ENCODE measurements at regions not wholly inside any gene's neighbourhood (a gene's known extent, or its start where the extent isn't known, plus 50 kb on each side); places are given as distances from the start of the nearest gene placed in this dataset.
"Not testable (repeated sequence)": the region's sequence is repeated elsewhere in the genome, so short reads cannot be mapped to it uniquely, and the experiment has no call there.

DNA sequence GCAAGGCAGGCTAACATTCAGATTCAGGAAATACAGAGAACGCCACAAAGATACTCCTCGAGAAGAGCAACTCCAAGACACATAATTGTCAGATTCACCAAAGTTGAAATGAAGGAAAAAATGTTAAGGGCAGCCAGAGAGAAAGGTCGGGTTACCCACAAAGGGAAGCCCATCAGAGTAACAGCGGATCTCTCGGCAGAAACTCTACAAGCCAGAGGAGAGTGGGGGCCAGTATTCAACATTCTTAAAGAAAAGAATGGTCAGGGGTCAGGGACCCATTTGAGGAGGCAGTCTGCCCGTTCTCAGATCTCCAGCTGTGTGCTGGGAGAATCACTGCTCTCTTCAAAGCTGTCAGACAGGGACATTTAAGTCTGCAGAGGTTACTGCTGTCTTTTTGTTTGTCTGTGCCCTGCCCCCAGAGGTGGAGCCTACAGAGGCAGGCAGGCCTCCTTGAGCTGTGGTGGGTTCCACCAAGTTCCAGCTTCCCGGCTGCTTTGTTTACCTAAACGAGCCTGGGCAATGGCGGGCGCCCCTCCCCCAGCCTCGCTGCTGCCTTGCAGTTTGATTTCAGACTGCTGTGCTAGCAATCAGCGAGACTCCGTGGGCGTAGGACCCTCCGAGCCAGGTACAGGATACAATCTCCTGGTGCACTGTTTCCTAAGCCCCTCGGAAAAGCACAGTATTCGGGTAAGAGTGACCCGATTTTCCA lies 526.5 kb upstream of the PPP2R3A start:
- DNase-seq, result peak; percentile 30

DNA sequence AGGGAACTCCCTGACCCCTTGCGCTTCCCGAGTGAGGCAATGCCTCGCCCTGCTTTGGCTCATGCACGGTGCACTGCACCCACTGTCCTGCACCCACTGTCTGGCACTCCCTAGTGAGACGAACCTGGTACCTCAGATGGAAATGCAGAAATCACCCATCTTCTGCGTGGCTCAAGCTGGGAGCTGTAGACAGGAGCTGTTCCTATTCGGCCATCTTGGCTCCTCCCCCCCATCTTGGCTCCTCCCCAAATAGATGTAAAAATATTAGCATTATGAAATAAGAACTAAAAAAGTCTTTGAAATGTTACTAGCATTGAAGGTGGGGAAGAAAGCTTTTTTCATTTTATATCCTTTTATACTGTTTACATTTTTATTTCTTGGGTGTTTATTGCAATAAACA lies 525.9 kb upstream of the PPP2R3A start:
- not testable (repeated sequence) for H3K79me2 ChIP-seq (ENCODE audit: control insufficient read depth, insufficient read depth, low read length)

More for the DNA sequence above, 526.5 kb upstream of the PPP2R3A start:
- not testable (repeated sequence) for H3K4ac ChIP-seq (ENCODE audit: low read depth, low read length); H3K4me1 ChIP-seq (ENCODE audit: control insufficient read depth, low read depth, low read length); H3K4me3 ChIP-seq (ENCODE audit: low read length); H3K23ac ChIP-seq (ENCODE audit: low read length); H2AK5ac ChIP-seq (ENCODE audit: low read length); H4K8ac ChIP-seq (ENCODE audit: low read depth, low read length); H4K5ac ChIP-seq (ENCODE audit: low read length); H2BK15ac ChIP-seq (replicated peaks; ENCODE audit: low read depth); H2BK5ac ChIP-seq (ENCODE audit: low read length); H3K9ac ChIP-seq (ENCODE audit: low read length); H3K18ac ChIP-seq (ENCODE audit: low read length); H3K4me2 ChIP-seq (ENCODE audit: low read length); H3K27ac ChIP-seq (ENCODE audit: low read depth, low read length); H3K27me3 ChIP-seq (ENCODE audit: insufficient read depth, low read length, poor library complexity); H3K79me1 ChIP-seq (ENCODE audit: low read length); H2BK120ac ChIP-seq (ENCODE audit: low read depth, low read length); H3K36me3 ChIP-seq (ENCODE audit: control insufficient read depth, insufficient read depth, low read length); H3K79me2 ChIP-seq (ENCODE audit: control insufficient read depth, insufficient read depth, low read length)
- WGBS (ENCODE audit: extremely low coverage, insufficient coverage, low lambda C conversion rate), result no CpG with 5 or more reads among the region's 18 CpGs
- peak overlapping the region; percentile 56 for H3K56ac ChIP-seq (ENCODE audit: low read length)

DNA sequence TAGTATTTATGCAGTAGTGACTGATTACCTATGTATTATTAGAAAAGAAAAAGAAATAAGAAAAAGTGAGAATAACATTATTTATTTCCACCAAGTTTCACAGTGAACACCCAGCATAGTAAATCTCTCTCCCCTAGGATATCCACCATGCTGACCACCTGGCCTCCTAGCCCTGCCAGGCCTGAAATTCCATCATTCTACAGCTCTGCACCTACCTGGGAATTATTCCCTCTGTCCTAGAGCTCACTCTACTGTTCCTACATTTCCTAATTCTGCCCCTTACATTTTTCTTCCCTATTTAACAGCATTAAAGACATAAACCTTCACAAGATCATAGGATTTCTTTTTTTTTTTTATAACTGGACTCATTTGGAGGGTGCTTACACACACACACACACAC lies 525.3 kb upstream of the PPP2R3A start:
- Histone ChIP-seq H4K5ac (ENCODE audit: low read length) (no peak overlapping the region), H3K27ac (ENCODE audit: low read depth, low read length) (no peak overlapping the region), H3K36me3 (ENCODE audit: control insufficient read depth, insufficient read depth, low read length) (no peaks in the 10 kb centered on the region), H3K18ac (ENCODE audit: low read length) (no peak overlapping the region), H3K27me3 (ENCODE audit: insufficient read depth, low read length, poor library complexity) (no peaks in the 10 kb centered on the region), H3K4me3 (ENCODE audit: low read length) (no peak overlapping the region), H3K4me2 (ENCODE audit: low read length) (no peak overlapping the region), H3K79me2 (ENCODE audit: control insufficient read depth, insufficient read depth, low read length) (no peaks in the 10 kb centered on the region), H2BK120ac (ENCODE audit: low read depth, low read length) (no peak overlapping the region), H3K9ac (ENCODE audit: low read length) (no peak overlapping the region), H2BK5ac (ENCODE audit: low read length) (no peak overlapping the region), H3K23ac (ENCODE audit: low read length) (no peak overlapping the region), H3K4ac (ENCODE audit: low read depth, low read length) (no peak overlapping the region), H2AK5ac (ENCODE audit: low read length) (no peak overlapping the region), H3K56ac (ENCODE audit: low read length) (no peak overlapping the region), H4K8ac (ENCODE audit: low read depth, low read length) (no peak overlapping the region), H2BK15ac (replicated peaks; ENCODE audit: low read depth) (no peak overlapping the region), H3K4me1 (ENCODE audit: control insufficient read depth, low read depth, low read length) (no peaks in the 10 kb centered on the region), H3K79me1 (ENCODE audit: low read length) (no peaks in the 10 kb centered on the region)
- no peak for DNase-seq

More for the DNA sequence above, 525.9 kb upstream of the PPP2R3A start:
- not testable (repeated sequence) for H3K27ac ChIP-seq (ENCODE audit: low read depth, low read length); H3K23ac ChIP-seq (ENCODE audit: low read length); H2BK15ac ChIP-seq (replicated peaks; ENCODE audit: low read depth); H4K5ac ChIP-seq (ENCODE audit: low read length); H3K9ac ChIP-seq (ENCODE audit: low read length); H2BK5ac ChIP-seq (ENCODE audit: low read length); H3K36me3 ChIP-seq (ENCODE audit: control insufficient read depth, insufficient read depth, low read length); H3K4me2 ChIP-seq (ENCODE audit: low read length); H3K79me1 ChIP-seq (ENCODE audit: low read length); DNase-seq; H3K27me3 ChIP-seq (ENCODE audit: insufficient read depth, low read length, poor library complexity); H4K8ac ChIP-seq (ENCODE audit: low read depth, low read length); H3K18ac ChIP-seq (ENCODE audit: low read length); H3K4me3 ChIP-seq (ENCODE audit: low read length); H2BK120ac ChIP-seq (ENCODE audit: low read depth, low read length); H3K4me1 ChIP-seq (ENCODE audit: control insufficient read depth, low read depth, low read length); H2AK5ac ChIP-seq (ENCODE audit: low read length); H3K4ac ChIP-seq (ENCODE audit: low read depth, low read length)
- peak overlapping the region; percentile 56 for H3K56ac ChIP-seq (ENCODE audit: low read length)
- no CpG with 5 or more reads among the region's 7 CpGs for WGBS (ENCODE audit: extremely low coverage, insufficient coverage, low lambda C conversion rate)

DNA sequence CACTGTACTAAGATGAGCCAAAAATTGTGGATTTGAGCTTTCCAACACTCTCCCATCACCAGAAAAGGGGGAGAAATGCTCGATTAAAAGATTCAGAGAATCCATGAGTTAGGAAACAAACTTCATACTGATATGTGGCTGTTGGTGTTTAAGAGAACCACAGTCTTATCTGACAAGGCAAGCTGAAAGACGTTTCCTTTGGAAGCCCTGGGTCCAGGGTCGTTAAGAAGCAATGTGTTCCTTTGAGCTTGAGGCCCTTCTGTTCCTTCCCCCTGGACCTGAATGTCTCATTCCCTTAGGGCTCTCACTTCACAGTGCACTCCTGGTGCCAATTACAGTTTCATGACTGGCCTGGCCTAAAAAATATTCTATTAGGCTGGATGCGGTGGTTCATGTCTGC lies 524.8 kb upstream of the PPP2R3A start:
- no peak overlapping the region for H4K8ac ChIP-seq (ENCODE audit: low read depth, low read length)
- no peaks in the 10 kb centered on the region for H3K79me1 ChIP-seq (ENCODE audit: low read length)
- no peak overlapping the region for H3K4ac ChIP-seq (ENCODE audit: low read depth, low read length)
- H3K4me2 ChIP-seq (ENCODE audit: low read length), result no peak overlapping the region
- DNase-seq, result peak; percentile 3
- no peaks in the 10 kb centered on the region for H3K27me3 ChIP-seq (ENCODE audit: insufficient read depth, low read length, poor library complexity)
- H3K36me3 ChIP-seq (ENCODE audit: control insufficient read depth, insufficient read depth, low read length), result no peaks in the 10 kb centered on the region
- H3K27ac ChIP-seq (ENCODE audit: low read depth, low read length), result no peak overlapping the region
- H3K18ac ChIP-seq (ENCODE audit: low read length), result no peak overlapping the region
- no peaks in the 10 kb centered on the region for H3K79me2 ChIP-seq (ENCODE audit: control insufficient read depth, insufficient read depth, low read length)
- H2BK15ac ChIP-seq (replicated peaks; ENCODE audit: low read depth), result no peak overlapping the region
- WGBS (ENCODE audit: extremely low coverage, insufficient coverage, low lambda C conversion rate), result no CpG with 5 or more reads among the region's 4 CpGs
- H3K4me3 ChIP-seq (ENCODE audit: low read length), result no peak overlapping the region
- no peak overlapping the region for H3K56ac ChIP-seq (ENCODE audit: low read length)
- H2BK120ac ChIP-seq (ENCODE audit: low read depth, low read length), result no peak overlapping the region
- no peak overlapping the region for H2AK5ac ChIP-seq (ENCODE audit: low read length)
- H4K5ac ChIP-seq (ENCODE audit: low read length), result no peak overlapping the region
- no peaks in the 10 kb centered on the region for H3K4me1 ChIP-seq (ENCODE audit: control insufficient read depth, low read depth, low read length)
- no peak overlapping the region for H3K23ac ChIP-seq (ENCODE audit: low read length)
- no peak overlapping the region for H2BK5ac ChIP-seq (ENCODE audit: low read length)
- no peak overlapping the region for H3K9ac ChIP-seq (ENCODE audit: low read length)

DNA sequence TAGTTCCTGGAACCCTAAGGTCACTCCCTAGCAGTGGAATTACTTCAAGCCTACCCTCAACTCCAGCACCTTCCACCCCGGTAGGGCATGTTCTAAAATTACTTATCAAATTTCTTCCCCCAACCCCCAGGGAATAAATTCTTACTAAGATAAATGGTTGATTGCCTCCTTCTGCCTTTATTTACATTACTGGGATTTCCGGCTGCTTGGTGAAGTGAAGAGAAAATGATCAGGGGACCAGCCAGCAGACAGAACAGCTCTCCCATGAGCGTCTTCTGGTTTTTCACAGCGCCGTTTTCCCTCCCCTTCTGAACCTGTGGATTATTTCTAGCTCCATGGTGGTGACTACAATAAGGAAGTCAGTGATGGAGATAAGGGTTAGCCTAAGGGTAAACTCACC lies 521.5 kb upstream of the PPP2R3A start:
- Histone ChIP-seq H2BK15ac (replicated peaks; ENCODE audit: low read depth) (no peak overlapping the region), H3K9ac (ENCODE audit: low read length) (no peak overlapping the region), H3K56ac (ENCODE audit: low read length) (no peak overlapping the region), H3K4me1 (ENCODE audit: control insufficient read depth, low read depth, low read length) (no peaks in the 10 kb centered on the region), H3K18ac (ENCODE audit: low read length) (no peak overlapping the region), H2AK5ac (ENCODE audit: low read length) (no peak overlapping the region), H3K4ac (ENCODE audit: low read depth, low read length) (no peak overlapping the region), H3K79me2 (ENCODE audit: control insufficient read depth, insufficient read depth, low read length) (no peaks in the 10 kb centered on the region), H4K5ac (ENCODE audit: low read length) (no peak overlapping the region), H3K4me3 (ENCODE audit: low read length) (no peak overlapping the region), H3K4me2 (ENCODE audit: low read length) (no peak overlapping the region), H3K23ac (ENCODE audit: low read length) (no peak overlapping the region), H3K27me3 (ENCODE audit: insufficient read depth, low read length, poor library complexity) (no peaks in the 10 kb centered on the region), H2BK120ac (ENCODE audit: low read depth, low read length) (no peak overlapping the region), H4K8ac (ENCODE audit: low read depth, low read length) (no peak overlapping the region), H3K36me3 (ENCODE audit: control insufficient read depth, insufficient read depth, low read length) (no peaks in the 10 kb centered on the region), H3K27ac (ENCODE audit: low read depth, low read length) (no peak overlapping the region), H2BK5ac (ENCODE audit: low read length) (no peak overlapping the region), H3K79me1 (ENCODE audit: low read length) (no peaks in the 10 kb centered on the region)
- no peak for DNase-seq
- WGBS (ENCODE audit: extremely low coverage, insufficient coverage, low lambda C conversion rate), result no CpG with 5 or more reads among the region's 5 CpGs

DNA sequence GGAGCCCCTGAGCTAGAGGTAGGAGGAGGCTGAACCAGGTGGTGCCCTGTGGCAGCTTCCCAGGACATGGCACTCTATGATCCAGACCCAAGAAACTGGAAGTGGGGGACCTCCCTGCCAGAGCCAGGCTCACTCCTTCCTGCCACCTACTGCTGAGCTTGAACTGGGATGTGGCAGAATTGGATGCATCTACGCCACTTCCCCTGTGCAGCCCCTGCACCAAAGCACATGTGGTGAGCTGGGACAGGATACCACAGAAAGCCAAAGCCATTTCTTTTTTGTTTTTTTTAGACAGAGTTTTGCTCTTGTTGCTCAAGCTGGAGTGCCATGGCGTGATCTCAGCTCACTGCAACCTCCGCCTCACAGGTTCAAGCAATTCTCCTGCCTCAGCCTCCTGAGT lies 518.0 kb upstream of the PPP2R3A start:
- Histone ChIP-seq H2BK5ac (ENCODE audit: low read length) (no peak overlapping the region), H3K9ac (ENCODE audit: low read length) (no peak overlapping the region), H3K27ac (ENCODE audit: low read depth, low read length) (no peak overlapping the region), H4K5ac (ENCODE audit: low read length) (no peak overlapping the region), H3K4me3 (ENCODE audit: low read length) (no peak overlapping the region), H2BK15ac (replicated peaks; ENCODE audit: low read depth) (no peak overlapping the region), H2BK120ac (ENCODE audit: low read depth, low read length) (no peak overlapping the region), H3K79me2 (ENCODE audit: control insufficient read depth, insufficient read depth, low read length) (no peaks in the 10 kb centered on the region), H3K23ac (ENCODE audit: low read length) (no peak overlapping the region), H3K79me1 (ENCODE audit: low read length) (no peaks in the 10 kb centered on the region), H3K56ac (ENCODE audit: low read length) (no peak overlapping the region), H3K4ac (ENCODE audit: low read depth, low read length) (no peak overlapping the region), H4K8ac (ENCODE audit: low read depth, low read length) (no peak overlapping the region), H3K18ac (ENCODE audit: low read length) (no peak overlapping the region), H2AK5ac (ENCODE audit: low read length) (no peak overlapping the region), H3K27me3 (ENCODE audit: insufficient read depth, low read length, poor library complexity) (no peaks in the 10 kb centered on the region), H3K36me3 (ENCODE audit: control insufficient read depth, insufficient read depth, low read length) (no peaks in the 10 kb centered on the region), H3K4me1 (ENCODE audit: control insufficient read depth, low read depth, low read length) (peaks cover under 1% of the 10 kb centered on the region), H3K4me2 (ENCODE audit: low read length) (no peak overlapping the region)
- WGBS (ENCODE audit: extremely low coverage, insufficient coverage, low lambda C conversion rate), result no CpG with 5 or more reads among the region's 3 CpGs
- no peak for DNase-seq

All from mesendoderm (in vitro differentiated cells).